HEK293T (cell line): ENCODE measurements at regions not wholly inside any gene's neighbourhood (a gene's known extent, or its start where the extent isn't known, plus 50 kb on each side); places are given as distances from the start of the nearest gene placed in this dataset.

Experiments used
- CTCF ChIA-PET: fragments of 350-600 bp; formaldehyde crosslinking; extraction: SDS; loops from one replicate; lab custom pipeline; 2021; ENCODE audit warnings: antibody characterized with exemption, inconsistent platforms; lab: Yijun Ruan, JAX
- POLR2A ChIA-PET: fragments of 350-600 bp; formaldehyde crosslinking; extraction: SDS; loops from one replicate; lab custom pipeline; 2020; ENCODE audit warnings: antibody characterized with exemption, inconsistent platforms; lab: Yijun Ruan, JAX
- DNase-seq: peaks from one replicate; pipeline ENCODE4 v3.0.0; 2012; ENCODE audit warnings: mixed read lengths; ENCODE audit errors: extremely low spot score
- ARNT ChIP-seq: fragments of 450-650 bp; IDR thresholded peaks from 2 replicates; pipeline ENCODE4 v1.6.1; 2017; ENCODE audit warnings: mild to moderate bottlenecking
- BHLHE40 ChIP-seq: fragments of 450-650 bp; IDR thresholded peaks from 2 replicates; pipeline ENCODE4 v1.6.1; 2016; ENCODE audit warnings: mild to moderate bottlenecking, moderate library complexity, borderline replicate concordance
- FOXK2 ChIP-seq: fragments of 450-650 bp; IDR thresholded peaks from 2 replicates; pipeline ENCODE4 v1.6.1; 2016; ENCODE audit warnings: mild to moderate bottlenecking
- FOXM1 ChIP-seq: fragments of 450-650 bp; IDR thresholded peaks from 2 replicates; pipeline ENCODE4 v1.6.1; 2017; ENCODE audit warnings: mild to moderate bottlenecking, borderline replicate concordance
- HDGF ChIP-seq: fragments of 450-650 bp; IDR thresholded peaks from 2 replicates; pipeline ENCODE4 v1.6.1; 2017; ENCODE audit warnings: antibody characterized with exemption, borderline replicate concordance
- LEF1 ChIP-seq: fragments of 450-650 bp; IDR thresholded peaks from 2 replicates; pipeline ENCODE4 v1.6.1; 2017; ENCODE audit warnings: mild to moderate bottlenecking, borderline replicate concordance
- SUZ12 ChIP-seq: fragments of 450-650 bp; IDR thresholded peaks from 2 replicates; pipeline ENCODE4 v1.6.1; 2016; ENCODE audit warnings: mild to moderate bottlenecking
- TARDBP ChIP-seq: fragments of 450-650 bp; IDR thresholded peaks from 2 replicates; pipeline ENCODE4 v1.6.1; 2016
- TF ChIP-seq, protein P1 (sequence below): fragments of 450-650 bp; IDR thresholded peaks from 2 replicates; pipeline ENCODE4 v1.6.1; 2016

- CTCF ChIA-PET: no interaction called here
- no peak for DNase-seq
Measured at GRCh38 chr18:10402871-10403559, 51.4 kb upstream of the APCDD1 start.

DNA sequence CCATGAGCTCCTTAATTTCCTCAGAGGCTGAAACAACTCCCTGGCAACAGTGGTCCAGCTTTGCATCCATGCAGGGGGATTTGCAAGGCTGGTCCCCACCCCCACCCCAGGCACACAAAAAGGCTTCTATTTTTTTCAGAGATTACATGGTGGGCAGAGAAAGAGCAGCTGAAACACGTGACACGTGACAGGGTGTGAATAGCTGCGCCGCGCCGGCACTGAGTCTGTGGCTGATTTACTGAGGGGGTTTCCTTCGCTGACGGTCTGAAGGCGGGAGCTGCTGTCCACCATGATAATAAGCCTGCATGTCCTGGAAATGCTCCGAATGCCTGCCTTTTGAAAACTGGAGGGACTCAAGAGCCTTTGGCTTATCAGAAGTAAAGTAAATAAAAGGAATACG lies 50.7 kb upstream of the APCDD1 start:
- ChIA-PET CTCF (no interaction called here), POLR2A (interaction anchor here (0.7 kb wide), 1 partner anchor 32 kb away, joined by 3 read pairs; no protein-coding TSS in a partner anchor)
- DNase-seq: no peak
- TF ChIP-seq HDGF (no peak), TARDBP (no peak), FOXM1 (no peak), FOXK2 (no peak), LEF1 (no peak), ARNT (no peak)

More at GRCh38 chr18:10402871-10403559, 51.4 kb upstream of the APCDD1 start:
- TF ChIP-seq FOXK2: no peak
- TF ChIP-seq HDGF: no peak
- TF ChIP-seq, protein P1, sequence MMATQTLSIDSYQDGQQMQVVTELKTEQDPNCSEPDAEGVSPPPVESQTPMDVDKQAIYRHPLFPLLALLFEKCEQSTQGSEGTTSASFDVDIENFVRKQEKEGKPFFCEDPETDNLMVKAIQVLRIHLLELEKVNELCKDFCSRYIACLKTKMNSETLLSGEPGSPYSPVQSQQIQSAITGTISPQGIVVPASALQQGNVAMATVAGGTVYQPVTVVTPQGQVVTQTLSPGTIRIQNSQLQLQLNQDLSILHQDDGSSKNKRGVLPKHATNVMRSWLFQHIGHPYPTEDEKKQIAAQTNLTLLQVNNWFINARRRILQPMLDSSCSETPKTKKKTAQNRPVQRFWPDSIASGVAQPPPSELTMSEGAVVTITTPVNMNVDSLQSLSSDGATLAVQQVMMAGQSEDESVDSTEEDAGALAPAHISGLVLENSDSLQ: no peak
- no peak for TF ChIP-seq SUZ12
- TF ChIP-seq BHLHE40: no peak
- POLR2A ChIA-PET: no interaction called here

GRCh38 chr18:10404168-10404567 lies 50.3 kb upstream of the APCDD1 start:
- TF ChIP-seq, protein P1: no peak
- ChIA-PET CTCF (no interaction called here), POLR2A (interaction anchor here (0.7 kb wide), 1 partner anchor 31 kb away, joined by 3 read pairs; no protein-coding TSS in a partner anchor)
- no peak for DNase-seq
